Stomach smooth muscle (tissue), 2 donors: ENCODE measurements at regions not wholly inside any gene's neighbourhood (a gene's known extent, or its start where the extent isn't known, plus 50 kb on each side); places are given as distances from the start of the nearest gene placed in this dataset.

ENCODE experiments used
- H3K27ac ChIP-seq: one replicate; pipeline ENCODE4 v1.7.0; 2013; ENCODE audit warnings: mild to moderate bottlenecking, low read length, inconsistent platforms
- H3K27me3 ChIP-seq, 2 donors: one replicate each; pipeline ENCODE4 v1.7.0; 2013; ENCODE audit warnings: low read length in 2 of 2; ENCODE audit not compliant: insufficient read depth in 2 of 2, control insufficient read depth in 1 of 2
- H3K36me3 ChIP-seq, 2 donors: one replicate each; pipeline ENCODE4 v1.7.0; 2013; ENCODE audit warnings: low read length in 2 of 2; ENCODE audit not compliant: control insufficient read depth in 2 of 2, insufficient read depth in 2 of 2
- H3K4me1 ChIP-seq: one replicate; pipeline ENCODE4 v1.7.0; 2013; ENCODE audit warnings: low read length; ENCODE audit not compliant: control insufficient read depth, insufficient read depth
- H3K4me3 ChIP-seq, 2 donors: one replicate each; pipeline ENCODE4 v1.7.0; 2013; ENCODE audit warnings: low read length in 2 of 2
- H3K9ac ChIP-seq, 2 donors: one replicate each; pipeline ENCODE4 v1.7.0; 2013; ENCODE audit warnings: low read length in 2 of 2, mild to moderate bottlenecking in 1 of 2
- H3K9me3 ChIP-seq, 2 donors: one replicate each; pipeline ENCODE4 v1.7.0; 2013; ENCODE audit warnings: low read length in 2 of 2; ENCODE audit not compliant: control insufficient read depth in 2 of 2
- donor health status: healthy.
- donor health status: Pancreatic carcinoma.

DNA sequence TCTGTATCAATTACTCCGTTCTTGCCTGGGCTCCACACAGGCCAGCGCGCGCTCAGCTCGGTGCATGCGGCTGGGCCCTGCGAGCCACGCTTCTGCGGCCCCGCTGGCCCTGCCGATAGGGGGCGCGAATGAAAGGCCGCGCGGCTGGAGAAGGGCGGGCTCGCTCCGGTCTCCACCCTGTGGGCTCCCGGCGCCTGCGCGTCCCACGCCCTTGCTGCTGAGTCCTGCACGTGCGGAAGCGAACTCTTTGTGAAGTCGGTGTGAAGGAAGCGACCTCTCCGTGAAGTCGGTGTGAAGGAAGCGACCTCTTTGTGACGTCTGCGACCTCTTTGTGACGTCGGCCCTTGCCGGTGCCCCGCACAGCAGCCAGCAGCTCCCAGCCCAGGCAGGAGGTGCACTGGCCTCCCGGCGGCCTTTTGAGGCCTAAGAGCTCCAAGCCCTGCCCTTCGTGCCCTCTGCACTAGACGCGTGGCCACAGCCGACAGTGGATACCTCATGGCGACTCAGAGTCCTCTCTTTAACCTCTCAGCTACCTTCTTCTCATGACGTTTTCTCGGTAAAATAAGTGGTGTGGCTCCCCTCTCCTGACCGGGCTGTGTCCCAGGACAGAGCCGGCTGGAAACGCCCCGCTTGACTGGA is 391.9 kb upstream of the RAB6C start:
- no peak overlapping the region for H3K4me3 ChIP-seq
- H3K4me1 ChIP-seq = no peaks in the 10 kb centered on the region
- no peaks in the 10 kb centered on the region for H3K9me3 ChIP-seq
- no peaks in the 10 kb centered on the region for H3K36me3 ChIP-seq
- no peak overlapping the region for H3K27ac ChIP-seq
- no peak overlapping the region for H3K9ac ChIP-seq
- H3K27me3 ChIP-seq = peaks cover 0 to 3% of the 10 kb centered on the region in 2 donors

- Histone ChIP-seq H3K9ac (no peak overlapping the region), H3K9me3 (peaks cover 0 to 11% of the 10 kb centered on the region in 2 donors), H3K27me3 (peaks cover 0 to 5% of the 10 kb centered on the region in 2 donors), H3K27ac (no peak overlapping the region), H3K36me3 (no peaks in the 10 kb centered on the region), H3K4me1 (no peaks in the 10 kb centered on the region), H3K4me3 (no peak overlapping the region)
Observed at GRCh38 chr2:129604560-129604959, 374.9 kb upstream of the RAB6C start.

DNA sequence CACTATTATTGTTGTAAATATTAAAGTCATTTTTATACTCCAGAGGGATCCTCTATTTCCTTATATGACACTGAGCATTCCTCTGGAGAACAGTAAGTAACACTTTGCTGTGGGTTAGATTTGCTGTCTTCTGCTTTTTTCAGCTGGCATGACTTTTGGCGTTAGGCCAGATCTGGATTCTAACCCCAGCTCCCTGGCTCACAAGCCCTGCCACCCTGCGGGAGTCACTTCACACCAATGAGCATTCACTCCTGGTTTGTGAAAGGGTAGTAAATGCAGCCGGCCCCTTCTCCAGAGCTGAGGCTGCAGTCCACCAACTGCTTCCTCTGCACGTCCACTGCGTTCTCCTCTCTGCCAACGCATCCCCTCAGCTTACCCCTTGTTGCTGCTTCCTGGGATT is 373.8 kb upstream of the RAB6C start:
- H3K4me1 ChIP-seq = no peaks in the 10 kb centered on the region
- H3K9me3 ChIP-seq = peaks cover 0 to 11% of the 10 kb centered on the region in 2 donors
- H3K9ac ChIP-seq = no peak overlapping the region
- no peaks in the 10 kb centered on the region for H3K36me3 ChIP-seq
- H3K27ac ChIP-seq = no peak overlapping the region
- peaks cover 0 to 5% of the 10 kb centered on the region in 2 donors for H3K27me3 ChIP-seq
- no peak overlapping the region for H3K4me3 ChIP-seq

DNA sequence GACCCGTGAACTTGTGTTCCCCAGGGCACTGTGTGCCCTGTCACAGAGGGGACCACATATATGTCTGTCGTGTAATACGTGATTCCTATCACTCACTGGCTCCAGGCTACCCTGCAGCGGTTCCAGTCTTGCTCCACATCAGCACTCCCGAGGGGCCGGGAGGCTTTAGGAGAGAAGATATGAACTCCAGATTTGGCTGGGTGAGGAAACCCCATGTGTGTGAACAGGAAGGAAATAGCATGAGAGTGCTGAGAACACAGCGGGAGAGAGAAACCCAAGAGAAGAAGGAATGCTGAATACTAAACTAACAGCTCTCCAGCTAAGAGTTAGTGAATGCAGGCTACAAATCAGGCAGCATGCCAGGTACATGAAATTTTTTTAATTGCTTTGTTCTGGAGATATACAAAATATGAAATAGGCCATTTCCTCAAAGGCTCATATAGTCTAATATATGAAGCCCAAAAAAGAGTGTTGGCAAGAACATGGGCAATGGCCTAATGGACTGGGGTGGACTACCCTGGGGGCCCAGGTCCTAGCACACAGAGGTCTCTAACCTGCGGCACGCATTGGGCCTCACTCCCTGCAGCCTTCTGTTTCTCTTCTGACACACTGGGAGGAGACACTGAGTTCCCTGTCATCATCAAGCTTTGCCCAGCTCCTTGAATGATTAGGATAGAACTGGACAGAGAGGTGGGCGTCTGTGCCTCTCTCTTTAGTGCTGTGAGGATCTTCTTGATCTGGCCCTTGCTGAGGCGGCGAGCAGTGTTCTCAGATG is 372.8 kb upstream of the RAB6C start:
- Histone ChIP-seq H3K9ac (no peak overlapping the region), H3K27me3 (peaks cover 0 to 5% of the 10 kb centered on the region in 2 donors), H3K27ac (no peak overlapping the region), H3K36me3 (no peaks in the 10 kb centered on the region), H3K9me3 (peaks cover 0 to 11% of the 10 kb centered on the region in 2 donors), H3K4me1 (no peaks in the 10 kb centered on the region), H3K4me3 (no peak overlapping the region)

DNA sequence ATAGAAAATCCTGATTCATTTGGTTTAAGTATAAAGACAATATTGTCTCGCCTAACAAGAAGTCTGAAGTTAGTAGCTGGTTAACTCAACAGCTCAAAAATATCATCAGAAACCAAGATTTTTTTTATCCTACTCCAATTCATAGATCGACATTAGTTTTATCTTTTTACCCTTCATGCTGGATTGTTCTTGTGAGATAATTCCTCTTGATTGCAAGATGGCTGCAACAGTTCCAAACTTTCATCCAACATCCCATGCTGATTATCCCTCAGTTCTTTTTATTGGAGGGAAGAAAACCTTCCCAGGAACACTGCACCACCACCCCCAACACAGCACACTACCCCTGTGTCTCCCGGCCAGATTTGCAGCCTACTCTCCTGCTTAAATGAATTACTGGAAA is 370.2 kb upstream of the RAB6C start:
- no peaks in the 10 kb centered on the region for H3K4me1 ChIP-seq
- peaks cover 0 to 3% of the 10 kb centered on the region in 2 donors for H3K27me3 ChIP-seq
- no peaks in the 10 kb centered on the region for H3K36me3 ChIP-seq
- peaks cover 0 to 11% of the 10 kb centered on the region in 2 donors for H3K9me3 ChIP-seq
- no peak overlapping the region for H3K4me3 ChIP-seq
- no peak overlapping the region for H3K27ac ChIP-seq
- no peak overlapping the region for H3K9ac ChIP-seq

DNA sequence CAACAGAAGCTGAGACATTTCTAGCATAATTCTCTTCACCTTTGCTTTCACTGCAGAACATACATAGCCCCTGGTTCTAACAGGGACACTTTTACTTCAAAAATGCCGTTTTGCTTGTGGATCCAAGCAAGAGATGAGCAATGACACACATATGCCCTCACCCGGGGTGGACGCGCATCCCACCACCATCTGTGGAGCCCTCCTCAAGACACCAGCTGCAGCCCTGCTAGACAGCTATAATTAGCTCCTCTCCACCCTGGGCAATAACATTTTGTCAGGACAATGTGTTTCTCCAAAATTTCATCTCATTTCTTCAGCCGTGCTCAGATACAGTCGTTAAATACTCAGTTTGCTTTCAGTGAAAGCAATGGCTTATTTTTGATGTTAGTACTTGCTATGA is 368.7 kb upstream of the RAB6C start:
- H3K9me3 ChIP-seq = peaks cover 0 to 11% of the 10 kb centered on the region in 2 donors
- H3K36me3 ChIP-seq = no peaks in the 10 kb centered on the region
- no peaks in the 10 kb centered on the region for H3K4me1 ChIP-seq
- H3K9ac ChIP-seq = no peak overlapping the region
- no peak overlapping the region for H3K27ac ChIP-seq
- H3K27me3 ChIP-seq = peaks cover 0 to 4% of the 10 kb centered on the region in 2 donors
- H3K4me3 ChIP-seq = no peak overlapping the region

DNA sequence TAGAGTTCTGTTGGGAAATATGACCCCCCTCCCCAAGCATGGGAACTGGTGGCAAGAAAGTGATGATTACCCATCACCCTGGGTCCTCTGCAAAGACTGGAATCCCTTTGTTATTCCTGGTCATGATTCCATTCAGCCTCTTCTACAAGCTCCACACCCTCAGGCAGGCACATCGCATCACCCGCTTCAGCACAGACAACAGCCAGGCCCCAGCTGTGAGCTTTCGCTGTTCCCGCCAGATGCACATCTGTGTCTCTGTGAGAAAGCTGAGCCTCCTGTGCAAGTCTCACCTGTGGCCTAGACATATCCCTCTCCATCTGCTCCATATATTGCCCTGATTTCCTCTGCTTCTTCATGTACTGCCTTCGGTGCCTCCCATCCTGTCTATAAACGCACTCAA is 368.0 kb upstream of the RAB6C start:
- Histone ChIP-seq H3K9me3 (peaks cover 0 to 11% of the 10 kb centered on the region in 2 donors), H3K4me3 (no peak overlapping the region), H3K27ac (no peak overlapping the region), H3K9ac (no peak overlapping the region), H3K4me1 (no peaks in the 10 kb centered on the region), H3K27me3 (peaks cover 0 to 4% of the 10 kb centered on the region in 2 donors), H3K36me3 (no peaks in the 10 kb centered on the region)

- no peak overlapping the region for H3K9ac ChIP-seq
- no peak overlapping the region for H3K27ac ChIP-seq
- no peak overlapping the region for H3K4me3 ChIP-seq
- no peaks in the 10 kb centered on the region for H3K4me1 ChIP-seq
- H3K36me3 ChIP-seq = no peaks in the 10 kb centered on the region
- H3K9me3 ChIP-seq = no peaks in the 10 kb centered on the region
- peaks cover 3 to 4% of the 10 kb centered on the region in 2 donors for H3K27me3 ChIP-seq
Observed at GRCh38 chr2:129619471-129619870, 360.0 kb upstream of the RAB6C start.

GRCh38 chr2:129620411-129620810 is 359.1 kb upstream of the RAB6C start:
- Histone ChIP-seq H3K27ac (no peak overlapping the region), H3K9me3 (no peaks in the 10 kb centered on the region), H3K9ac (no peak overlapping the region), H3K27me3 (peaks cover 2 to 3% of the 10 kb centered on the region in 2 donors), H3K4me1 (no peaks in the 10 kb centered on the region), H3K4me3 (no peak overlapping the region), H3K36me3 (no peaks in the 10 kb centered on the region)

DNA sequence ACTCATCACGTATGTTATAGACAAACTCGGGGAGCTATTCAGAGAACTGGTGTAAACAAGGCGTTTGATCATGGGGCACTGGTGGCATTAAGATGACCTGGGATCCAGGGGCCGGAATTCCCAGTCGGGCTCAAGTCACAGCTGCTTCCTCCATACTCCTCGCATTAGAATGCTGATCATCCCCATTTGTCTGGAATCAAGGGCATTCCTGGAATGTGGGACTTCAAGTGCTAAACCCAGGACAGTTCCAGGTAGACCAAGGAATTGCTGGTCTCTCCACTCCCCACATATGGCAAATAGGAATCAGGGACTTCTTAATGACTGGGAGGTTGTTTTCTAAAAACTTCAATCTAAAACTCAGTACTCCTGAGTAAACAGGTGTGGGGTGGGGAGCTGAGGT is 355.7 kb upstream of the RAB6C start:
- H3K9ac ChIP-seq = no peak overlapping the region
- H3K9me3 ChIP-seq = no peaks in the 10 kb centered on the region
- H3K27me3 ChIP-seq = peaks cover 1 to 2% of the 10 kb centered on the region in 2 donors
- H3K27ac ChIP-seq = no peak overlapping the region
- H3K36me3 ChIP-seq = no peaks in the 10 kb centered on the region
- no peak overlapping the region for H3K4me3 ChIP-seq
- no peaks in the 10 kb centered on the region for H3K4me1 ChIP-seq

DNA sequence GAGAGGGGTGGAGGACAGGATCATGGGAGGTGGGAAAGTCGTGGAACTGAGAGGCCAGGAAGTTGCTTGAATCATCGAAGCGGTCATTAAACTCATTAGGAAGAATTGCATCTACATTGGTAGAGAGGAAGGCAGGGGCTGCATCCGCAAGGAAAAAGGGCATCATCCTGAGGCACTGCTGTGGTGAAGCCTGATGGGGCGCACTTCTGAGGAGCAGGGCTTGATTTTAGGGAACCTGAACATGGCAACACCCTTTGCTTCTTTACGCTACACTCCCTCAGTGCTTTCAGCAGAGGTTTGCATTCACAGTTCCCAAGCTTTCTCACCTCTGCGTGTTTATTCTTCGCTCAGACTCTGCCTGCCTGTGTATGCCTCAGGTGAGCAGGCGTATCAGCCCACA is 352.0 kb upstream of the RAB6C start:
- Histone ChIP-seq H3K27ac (no peak overlapping the region), H3K4me3 (no peak overlapping the region), H3K27me3 (no peaks in the 10 kb centered on the region), H3K4me1 (no peaks in the 10 kb centered on the region), H3K9me3 (no peaks in the 10 kb centered on the region), H3K9ac (no peak overlapping the region), H3K36me3 (no peaks in the 10 kb centered on the region)
